ENCODE measurements at regions not wholly inside any gene's neighbourhood (a gene's known extent, or its start where the extent isn't known, plus 50 kb on each side); places are given as distances from the start of the nearest gene placed in this dataset.

GRCh38 chr3:74387111-74387735, 227.2 kb downstream of the CNTN3 start:
- 88% methylated on average over 2 of the region's 2 CpGs for WGBS
- DNase-seq (ENCODE audit: low spot score), result no peak
- H3K27me3 ChIP-seq (ENCODE audit: control insufficient read depth in 4 of 4, insufficient read depth in 4 of 4, low read length in 3 of 4), result no peaks in the 10 kb centered on the region

GRCh38 chr3:74384159-74384558, 230.3 kb downstream of the CNTN3 start:
- H3K36me3 ChIP-seq (ENCODE audit: control insufficient read depth in 4 of 4, insufficient read depth in 3 of 4, low read depth in 1 of 4, low read length in 3 of 4), result no peaks in the 10 kb centered on the region
- no peak overlapping the region for H3K9ac ChIP-seq (ENCODE audit: low read depth in 1 of 2, low read length in 2 of 2)
- H3K27ac ChIP-seq (ENCODE audit: low read depth in 1 of 2, low read length in 2 of 2), result no peak overlapping the region
- no peak overlapping the region for H3K4me3 ChIP-seq (ENCODE audit: low read depth in 1 of 3, low read length in 3 of 3)
- peaks cover 0 to 2% (median 0%) of the 10 kb centered on the region in 4 donors for H3K4me1 ChIP-seq (ENCODE audit: control insufficient read depth in 4 of 4, insufficient read depth in 4 of 4, low read length in 3 of 4)
- no peaks in the 10 kb centered on the region for H3K9me3 ChIP-seq (ENCODE audit: control insufficient read depth in 4 of 4, low read length in 3 of 4)
- no peaks in the 10 kb centered on the region for H3K27me3 ChIP-seq (ENCODE audit: control insufficient read depth in 4 of 4, insufficient read depth in 4 of 4, low read length in 3 of 4)
- no peak for DNase-seq (ENCODE audit: low spot score)
- 76% methylated on average over 4 of the region's 4 CpGs for WGBS
- TF ChIP-seq CTCF (IDR thresholded peaks at IDR 0.05; ENCODE audit: low read depth, low read length, missing input control) (no peak), REST (IDR thresholded peaks at IDR 0.05) (no peak), JUND (IDR thresholded peaks at IDR 0.05) (no peak), HNF4G (IDR thresholded peaks at IDR 0.05) (no peak), SP1 (IDR thresholded peaks at IDR 0.05) (no peak), GABPA (IDR thresholded peaks at IDR 0.05 in 1 of 2, conservative IDR thresholded peaks at IDR 0.05 in 1 of 2) (no peak), RXRA (IDR thresholded peaks at IDR 0.05) (no peak), FOXA2 (IDR thresholded peaks at IDR 0.05) (no peak), EGR1 (IDR thresholded peaks at IDR 0.05; ENCODE audit: low read depth in 2 of 2) (no peak), TAF1 (conservative IDR thresholded peaks at IDR 0.05) (no peak), MAX (IDR thresholded peaks at IDR 0.05) (no peak), RAD21 (IDR thresholded peaks at IDR 0.05) (no peak), ATF3 (IDR thresholded peaks at IDR 0.05) (no peak)

More at GRCh38 chr3:74387111-74387735, 227.2 kb downstream of the CNTN3 start:
- no peak overlapping the region for H3K9ac ChIP-seq (ENCODE audit: low read depth in 1 of 2, low read length in 2 of 2)
- H3K36me3 ChIP-seq (ENCODE audit: control insufficient read depth in 4 of 4, insufficient read depth in 3 of 4, low read depth in 1 of 4, low read length in 3 of 4), result no peaks in the 10 kb centered on the region
- peaks cover 0 to 2% (median 0%) of the 10 kb centered on the region in 4 donors for H3K4me1 ChIP-seq (ENCODE audit: control insufficient read depth in 4 of 4, insufficient read depth in 4 of 4, low read length in 3 of 4)
- no peak overlapping the region for H3K4me3 ChIP-seq (ENCODE audit: low read depth in 1 of 3, low read length in 3 of 3)
- TF ChIP-seq GABPA (IDR thresholded peaks at IDR 0.05 in 1 of 2, conservative IDR thresholded peaks at IDR 0.05 in 1 of 2), result no peak
- TF ChIP-seq REST (IDR thresholded peaks at IDR 0.05), result no peak
- no peak for TF ChIP-seq MAX (IDR thresholded peaks at IDR 0.05)
- no peak for TF ChIP-seq JUND (IDR thresholded peaks at IDR 0.05)
- no peak for TF ChIP-seq SP1 (IDR thresholded peaks at IDR 0.05)
- no peak for TF ChIP-seq FOXA1 (IDR thresholded peaks at IDR 0.05)
- H3K9me3 ChIP-seq (ENCODE audit: control insufficient read depth in 4 of 4, low read length in 3 of 4), result no peaks in the 10 kb centered on the region
- H3K27ac ChIP-seq (ENCODE audit: low read depth in 1 of 2, low read length in 2 of 2), result no peak overlapping the region
